Lower lobe of right lung (tissue), 2 donors: ENCODE measurements at regions not wholly inside any gene's neighbourhood (a gene's known extent, or its start where the extent isn't known, plus 50 kb on each side); places are given as distances from the start of the nearest gene placed in this dataset.
"Not testable (repeated sequence)": the region's sequence is repeated elsewhere in the genome, so short reads cannot be mapped to it uniquely, and the experiment has no call there.

Experiments used
- ATAC-seq, 2 donors: fragments of 200-7000 bp; cut with Tn5 transposase; one replicate each; pipeline ENCODE4 v1.9.1; 2020 to 2022; ENCODE audit warnings: mild to moderate bottlenecking in 2 of 2, moderate library complexity in 2 of 2
- DNase-seq: peaks from one replicate; pipeline ENCODE4 v3.0.0-alpha.2; 2020
- H3K27ac ChIP-seq: fragments of 200-600 bp; one replicate; pipeline ENCODE4 v1.8.0; 2022
- H3K27me3 ChIP-seq: fragments of 200-600 bp; one replicate; pipeline ENCODE4 v1.8.0; 2022; ENCODE audit warnings: low read depth
- H3K36me3 ChIP-seq: fragments of 200-600 bp; one replicate; pipeline ENCODE4 v1.8.0; 2022; ENCODE audit warnings: mild to moderate bottlenecking
- H3K4me1 ChIP-seq: fragments of 200-600 bp; one replicate; pipeline ENCODE4 v1.8.0; 2022
- H3K4me3 ChIP-seq: fragments of 200-600 bp; one replicate; pipeline ENCODE4 v1.8.0; 2022; ENCODE audit warnings: mild to moderate bottlenecking
- H3K9me3 ChIP-seq: fragments of 200-600 bp; one replicate; pipeline ENCODE4 v1.8.0; 2022
- CTCF ChIP-seq: fragments of 200-600 bp; IDR thresholded peaks from one replicate; pipeline ENCODE4 v1.8.0; 2022; ENCODE audit warnings: antibody characterized with exemption, mild to moderate bottlenecking
- intact Hi-C: fragments of 100-400 bp; cut with DNase I; formaldehyde crosslinking; loops from one replicate; pipeline ENCODE4 v1.11.0; 2022
- donor health status: DM: no; HTN: yes; CAD: no; lungs with severe emphysema.

- Histone ChIP-seq H3K27me3 (no peaks in the 10 kb centered on the region), H3K4me3 (no peak overlapping the region), H3K4me1 (no peaks in the 10 kb centered on the region), H3K27ac (no peak overlapping the region), H3K9me3 (no peaks in the 10 kb centered on the region), H3K36me3 (no peaks in the 10 kb centered on the region)
- DNase-seq (no peak), ATAC-seq (no peak)
- TF ChIP-seq CTCF, result no peak
- intact Hi-C loops, result no loop called here
Measured at GRCh38 chr7:27438881-27439589, 196.4 kb downstream of the EVX1 start.

DNA sequence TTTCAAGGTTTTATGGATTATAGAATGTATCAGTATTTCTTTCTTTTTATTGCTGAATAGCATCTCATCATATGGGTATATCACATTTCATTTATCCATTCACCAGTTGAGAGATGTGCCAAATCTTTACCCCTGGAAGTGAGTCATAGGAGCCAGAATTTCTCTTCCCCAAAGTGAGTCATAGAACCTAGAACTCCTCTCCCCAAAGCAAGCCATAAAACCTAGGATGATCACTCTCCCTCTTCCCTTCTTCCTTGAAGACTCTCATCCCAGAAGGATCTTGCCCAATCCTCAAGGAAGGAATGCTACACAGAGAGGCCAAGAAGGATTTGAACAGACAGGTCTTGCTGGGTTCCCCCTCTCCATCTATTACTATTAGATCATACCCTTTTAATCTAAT lies 199.9 kb downstream of the EVX1 start:
- Histone ChIP-seq H3K9me3 (no peaks in the 10 kb centered on the region), H3K36me3 (no peaks in the 10 kb centered on the region), H3K4me3 (no peak overlapping the region), H3K4me1 (no peaks in the 10 kb centered on the region), H3K27me3 (no peaks in the 10 kb centered on the region), H3K27ac (no peak overlapping the region)
- no peak for ATAC-seq
- no peak for DNase-seq
- intact Hi-C loops, result no loop called here
- no peak for TF ChIP-seq CTCF

DNA sequence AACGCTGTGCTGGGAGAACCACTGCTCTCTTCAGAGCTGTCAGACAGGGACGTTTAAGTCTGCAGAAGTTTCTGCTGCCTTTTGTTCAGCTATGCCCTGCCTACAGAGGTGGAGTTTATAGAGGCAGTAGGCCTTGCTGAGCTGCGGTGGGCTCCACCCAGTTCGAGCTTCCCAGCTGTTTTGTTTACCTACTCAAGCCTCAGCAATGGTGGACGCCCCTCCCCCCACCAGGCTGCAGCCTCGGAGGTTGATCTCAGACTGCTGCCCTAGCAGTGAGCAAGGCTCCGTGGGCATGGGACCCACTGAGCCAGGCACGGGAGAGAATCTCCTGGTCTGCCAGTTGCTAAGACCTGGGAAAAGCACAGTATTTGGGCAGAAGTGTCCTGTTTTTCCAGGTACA lies 206.4 kb downstream of the EVX1 start:
- intact Hi-C loops, ATAC-seq: not testable (repeated sequence)

DNA sequence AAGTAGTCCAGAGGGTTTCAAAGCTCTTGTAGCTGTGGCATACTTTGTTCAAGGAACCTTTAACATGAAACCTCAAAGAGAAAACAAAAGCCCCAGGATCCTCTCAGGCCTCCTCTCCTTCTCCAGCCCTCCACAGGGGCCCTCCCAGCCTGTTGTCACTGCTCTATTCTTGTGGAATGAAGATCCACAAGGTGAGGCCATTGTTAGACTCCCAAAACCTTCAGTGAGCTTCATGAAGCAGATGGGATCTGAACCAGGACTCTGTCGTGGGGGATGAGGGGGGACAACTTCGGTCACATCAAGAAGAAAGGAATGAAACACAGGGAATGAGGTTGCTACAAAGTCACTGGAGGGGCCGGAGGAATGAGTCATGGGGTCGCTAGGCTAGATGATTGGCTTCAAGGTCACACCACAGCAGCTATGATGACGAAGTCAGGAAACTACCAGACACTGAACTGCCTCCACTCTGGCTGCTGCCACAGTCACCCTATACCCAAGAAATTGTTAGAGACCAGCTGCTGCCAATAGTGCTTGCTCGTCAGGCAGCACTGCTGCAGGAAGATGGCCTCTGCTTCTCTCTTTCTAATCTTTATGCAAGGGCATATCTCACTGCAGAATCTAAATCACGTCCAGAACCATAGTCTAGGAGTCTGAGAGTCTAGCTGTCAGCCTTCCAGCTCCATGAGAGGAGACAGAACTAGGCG lies 208.8 kb downstream of the HIBADH start:
- no peak overlapping the region for H3K27ac ChIP-seq
- no peak overlapping the region for H3K4me3 ChIP-seq
- DNase-seq, result no peak
- H3K4me1 ChIP-seq, result no peaks in the 10 kb centered on the region
- TF ChIP-seq CTCF, result no peak
- no peaks in the 10 kb centered on the region for H3K36me3 ChIP-seq
- no peaks in the 10 kb centered on the region for H3K27me3 ChIP-seq
- no peak for ATAC-seq
- intact Hi-C loops, result no loop called here
- H3K9me3 ChIP-seq, result no peaks in the 10 kb centered on the region

More for the DNA sequence above, 206.4 kb downstream of the EVX1 start:
- H3K4me3 ChIP-seq, DNase-seq, H3K4me1 ChIP-seq, H3K36me3 ChIP-seq, H3K27me3 ChIP-seq, H3K27ac ChIP-seq, H3K9me3 ChIP-seq: not testable (repeated sequence)

DNA sequence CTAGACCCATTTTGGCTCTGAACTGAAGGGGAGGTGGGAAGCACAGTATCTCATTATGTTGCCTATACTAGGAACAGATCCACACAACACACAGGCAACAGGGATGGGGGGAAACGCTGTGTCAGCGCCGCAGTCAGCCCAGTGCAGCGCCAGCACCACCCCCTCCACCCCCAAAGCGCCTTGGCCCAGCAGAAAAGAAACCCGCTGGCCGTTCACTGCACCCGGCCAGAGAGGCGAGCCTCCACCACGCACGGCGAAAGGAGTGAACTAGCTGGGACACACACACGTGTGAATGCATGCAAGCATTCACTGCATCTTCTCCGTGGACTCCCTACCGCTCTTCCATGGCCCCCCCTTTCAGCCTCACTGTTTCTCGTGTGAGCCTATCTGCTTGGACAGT lies 205.6 kb downstream of the HIBADH start:
- H3K4me3 ChIP-seq, ATAC-seq, DNase-seq, intact Hi-C loops, H3K27ac ChIP-seq, H3K27me3 ChIP-seq, H3K4me1 ChIP-seq, H3K9me3 ChIP-seq, H3K36me3 ChIP-seq: not testable (repeated sequence)

GRCh38 chr7:27457603-27458565 lies 204.8 kb downstream of the HIBADH start:
- intact Hi-C loops, H3K27me3 ChIP-seq, H3K4me3 ChIP-seq, DNase-seq, H3K36me3 ChIP-seq, H3K27ac ChIP-seq, H3K9me3 ChIP-seq, H3K4me1 ChIP-seq: not testable (repeated sequence)
- ATAC-seq, result peak; percentile 35 to 59
